ENCODE measurements at regions not wholly inside any gene's neighbourhood (a gene's known extent, or its start where the extent isn't known, plus 50 kb on each side); places are given as distances from the start of the nearest gene placed in this dataset.
"Not testable (repeated sequence)": the region's sequence is repeated elsewhere in the genome, so short reads cannot be mapped to it uniquely, and the experiment has no call there.

GRCh38 chr16:17784073-17784472 lies 313.3 kb upstream of the XYLT1 start:
- no peak for DNase-seq

GRCh38 chr16:17780181-17780580 lies 309.4 kb upstream of the XYLT1 start:
- no peak for DNase-seq

GRCh38 chr16:17777408-17777863 lies 306.7 kb upstream of the XYLT1 start:
- DNase-seq = no peak

GRCh38 chr16:17776888-17777287 lies 306.1 kb upstream of the XYLT1 start:
- no peak for DNase-seq

- DNase-seq = no peak
These were observed 305.7 kb upstream of the XYLT1 start for GRCh38 chr16:17776465-17776864.

- DNase-seq = no peak
These were observed 304.3 kb upstream of the XYLT1 start for GRCh38 chr16:17775061-17775460.

GRCh38 chr16:17773698-17774101 lies 302.9 kb upstream of the XYLT1 start:
- peak in 2 of 3 experiments; percentile 25 to 63 for DNase-seq

GRCh38 chr16:17770104-17770503 lies 299.3 kb upstream of the XYLT1 start:
- DNase-seq = no peak

GRCh38 chr16:17769065-17769464 lies 298.3 kb upstream of the XYLT1 start:
- no peak for DNase-seq

- DNase-seq = no peak
These were observed 297.5 kb upstream of the XYLT1 start for GRCh38 chr16:17768257-17768656.

GRCh38 chr16:17766012-17766411 lies 295.3 kb upstream of the XYLT1 start:
- no peak for DNase-seq

GRCh38 chr16:17759451-17760390 lies 289.0 kb upstream of the XYLT1 start:
- DNase-seq = no peak

- DNase-seq = no peak
These were observed 287.0 kb upstream of the XYLT1 start for GRCh38 chr16:17757808-17758207.

- DNase-seq = no peak
These were observed 284.4 kb upstream of the XYLT1 start for GRCh38 chr16:17755158-17755557.

- no peak for DNase-seq
These were observed 282.7 kb upstream of the XYLT1 start for GRCh38 chr16:17753434-17753833.

GRCh38 chr16:17749706-17750105 lies 278.9 kb upstream of the XYLT1 start:
- DNase-seq = no peak

- DNase-seq = no peak
These were observed 277.4 kb upstream of the XYLT1 start for GRCh38 chr16:17748044-17748719.

GRCh38 chr16:17747081-17747756 lies 276.5 kb upstream of the XYLT1 start:
- DNase-seq = no peak

GRCh38 chr16:17744921-17745572 lies 274.3 kb upstream of the XYLT1 start:
- DNase-seq = no peak

GRCh38 chr16:17743578-17743977 lies 272.8 kb upstream of the XYLT1 start:
- DNase-seq = no peak

GRCh38 chr16:17743158-17743557 lies 272.4 kb upstream of the XYLT1 start:
- no peak for DNase-seq

GRCh38 chr16:17735099-17735498 lies 264.3 kb upstream of the XYLT1 start:
- not testable (repeated sequence) for DNase-seq

GRCh38 chr16:17729820-17730219 lies 259.1 kb upstream of the XYLT1 start:
- DNase-seq = no peak

Measured in NCI-H1417 (cell line).